ENCODE measurements at regions not wholly inside any gene's neighbourhood (a gene's known extent, or its start where the extent isn't known, plus 50 kb on each side); places are given as distances from the start of the nearest gene placed in this dataset.

DNA sequence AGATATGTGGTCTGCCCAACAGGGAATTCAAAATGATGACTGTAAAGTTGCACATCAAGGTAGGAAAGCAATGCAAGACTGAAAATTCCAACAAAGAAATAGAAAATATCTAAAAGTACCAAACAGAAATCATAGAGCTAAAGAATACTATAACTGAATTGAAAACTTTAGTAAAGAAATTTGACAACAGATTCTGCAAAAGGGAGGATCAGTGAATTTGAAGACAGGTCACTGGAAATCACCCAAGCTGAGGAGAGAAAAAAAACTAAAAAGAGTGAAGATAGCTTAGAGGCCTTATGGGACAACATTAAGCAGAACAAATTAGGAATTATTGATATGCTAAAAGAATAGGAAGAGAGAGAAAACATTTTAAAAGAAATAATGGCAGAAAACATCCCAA, 240.6 kb downstream of the SNX13 start:
- no peak for DNase-seq

DNA sequence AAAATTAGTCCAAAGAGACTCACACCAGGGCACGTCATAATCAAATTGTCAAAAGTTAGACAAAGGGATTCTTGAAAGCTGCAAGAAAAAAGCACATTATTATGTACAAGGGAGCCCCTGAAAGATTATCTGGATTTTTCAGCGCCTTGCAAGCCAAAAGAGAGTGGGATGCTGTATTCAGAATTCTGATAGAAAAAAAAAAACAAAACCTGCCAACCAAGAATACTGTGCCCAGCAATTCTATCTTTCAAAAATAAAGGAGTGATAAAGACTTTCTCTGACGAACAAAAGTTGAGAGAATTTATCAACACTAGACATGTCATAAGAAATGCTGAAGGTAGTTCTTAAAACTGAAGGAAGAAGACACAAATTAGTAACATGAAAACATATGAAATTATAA, 240.2 kb downstream of the SNX13 start:
- DNase-seq: no peak

DNA sequence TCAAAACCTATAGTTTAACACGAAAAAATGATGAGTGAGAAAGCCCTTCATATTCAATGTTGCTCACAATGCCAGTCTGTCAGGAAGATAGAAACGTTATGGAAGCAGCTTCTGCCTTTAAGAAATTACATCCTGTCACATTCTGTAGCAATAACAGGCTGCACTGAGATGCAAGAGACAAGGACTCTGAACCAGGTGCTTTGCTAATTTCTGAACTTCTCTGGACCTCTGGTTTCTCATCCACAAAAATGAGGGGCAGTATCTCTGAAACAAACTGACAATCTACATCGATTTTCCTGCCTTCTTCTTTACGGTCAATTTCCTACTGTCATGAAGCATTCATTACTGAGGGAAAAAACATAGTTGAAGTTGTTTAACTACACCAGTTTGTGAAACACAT, 234.0 kb downstream of the SNX13 start:
- DNase-seq: no peak

DNA sequence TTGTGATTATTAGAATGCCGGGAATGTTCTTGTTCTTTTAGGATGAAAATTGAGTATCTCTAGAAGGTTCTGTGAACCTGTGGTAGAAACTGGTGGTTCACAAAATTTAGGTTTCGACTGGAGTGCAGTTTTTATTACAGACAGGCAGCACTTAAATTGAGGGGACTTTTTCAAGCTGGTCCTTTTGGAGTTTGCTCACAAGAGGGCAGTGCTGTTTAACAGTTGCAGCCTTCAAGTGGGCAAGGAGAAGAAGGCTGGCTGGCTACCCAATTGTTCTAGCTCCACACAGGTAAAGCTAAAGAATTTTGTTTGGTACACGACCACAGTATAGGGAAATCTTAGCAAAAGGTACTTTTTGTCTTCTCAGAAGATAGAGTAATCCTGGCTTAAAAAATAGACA, 233.6 kb downstream of the SNX13 start:
- DNase-seq: peak; percentile 66

- DNase-seq: no peak
Observed at GRCh38 chr7:17709127-17709526, 231.2 kb downstream of the SNX13 start.

DNA sequence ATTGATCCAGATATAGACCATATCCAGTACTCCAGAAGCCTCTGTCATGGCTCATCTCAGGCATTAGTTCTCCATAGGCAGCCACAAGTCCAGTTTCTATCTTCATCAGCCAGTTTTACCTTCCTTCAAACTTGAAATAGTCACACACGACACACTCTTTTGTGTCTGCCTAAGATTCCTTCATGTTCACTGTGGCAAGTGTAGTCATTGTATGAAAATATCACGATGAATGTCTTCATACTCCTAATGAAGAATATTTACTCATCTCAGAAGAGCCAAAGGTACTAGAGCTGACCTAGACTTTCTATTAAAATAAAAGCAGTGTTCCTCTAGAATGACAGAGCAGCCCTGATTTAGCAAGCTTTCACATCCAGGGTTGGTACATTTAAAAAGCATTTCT, 230.7 kb downstream of the SNX13 start:
- no peak for DNase-seq

DNA sequence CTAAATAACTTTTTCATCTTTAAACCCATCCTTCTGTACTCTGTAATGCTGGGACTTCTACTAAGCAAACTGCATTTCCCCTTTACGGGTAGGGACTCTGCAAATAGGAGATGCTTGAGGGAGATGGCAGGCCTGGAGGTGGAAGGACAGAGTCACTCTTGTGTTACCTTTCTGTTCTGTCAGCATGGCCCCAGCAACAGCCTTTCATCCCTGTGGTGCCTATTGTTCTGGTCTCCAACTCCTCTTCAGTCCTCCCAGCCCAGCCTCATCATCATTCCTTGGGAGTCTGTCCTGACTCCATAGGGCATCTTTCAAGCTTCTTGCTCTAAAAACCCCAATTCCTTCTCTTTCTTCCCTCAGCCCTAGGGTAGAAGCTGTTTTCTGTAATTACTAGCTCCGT, 230.0 kb downstream of the SNX13 start:
- no peak for DNase-seq

DNA sequence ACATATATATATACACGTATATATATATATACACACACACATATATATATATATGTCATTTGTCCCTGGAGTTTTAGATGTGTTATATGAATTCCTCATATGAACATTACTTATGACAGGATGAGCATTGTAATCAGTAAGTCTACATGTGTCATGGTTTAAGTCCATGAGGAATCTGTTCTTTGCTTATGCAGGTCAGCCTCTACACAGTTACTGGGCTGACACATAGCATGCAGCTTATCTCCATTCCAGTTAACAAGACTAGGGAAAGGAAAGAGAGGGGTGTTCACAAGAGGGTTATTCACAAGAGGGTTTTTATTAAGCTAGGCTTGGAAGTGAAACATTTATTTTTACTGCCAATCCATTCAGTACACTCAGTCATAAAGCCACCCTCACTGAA, 226.7 kb downstream of the SNX13 start:
- DNase-seq: no peak

- no peak for DNase-seq
Observed at GRCh38 chr7:17716816-17717215, 223.5 kb downstream of the SNX13 start.

DNA sequence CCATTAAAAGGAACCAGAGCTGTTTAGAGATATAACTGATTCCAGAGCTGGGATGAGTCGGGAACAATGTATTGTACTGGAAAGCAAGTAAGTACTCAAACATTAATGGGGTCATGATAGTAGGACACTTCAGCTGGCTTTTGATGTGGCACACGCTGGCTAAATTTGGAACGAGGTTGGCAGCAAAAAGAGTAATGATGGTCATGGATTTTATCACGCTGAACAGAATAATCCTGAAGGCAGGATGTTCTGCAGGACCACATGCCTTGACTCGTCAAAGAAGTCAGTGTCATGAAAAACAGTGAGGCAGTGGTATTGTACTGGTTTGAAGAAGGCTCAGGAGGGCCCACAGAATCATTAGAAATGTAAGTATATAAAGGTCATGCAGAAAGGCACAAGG, 220.3 kb downstream of the SNX13 start:
- DNase-seq: no peak

GRCh38 chr7:17721736-17722285, 218.5 kb downstream of the SNX13 start:
- no peak for DNase-seq

DNA sequence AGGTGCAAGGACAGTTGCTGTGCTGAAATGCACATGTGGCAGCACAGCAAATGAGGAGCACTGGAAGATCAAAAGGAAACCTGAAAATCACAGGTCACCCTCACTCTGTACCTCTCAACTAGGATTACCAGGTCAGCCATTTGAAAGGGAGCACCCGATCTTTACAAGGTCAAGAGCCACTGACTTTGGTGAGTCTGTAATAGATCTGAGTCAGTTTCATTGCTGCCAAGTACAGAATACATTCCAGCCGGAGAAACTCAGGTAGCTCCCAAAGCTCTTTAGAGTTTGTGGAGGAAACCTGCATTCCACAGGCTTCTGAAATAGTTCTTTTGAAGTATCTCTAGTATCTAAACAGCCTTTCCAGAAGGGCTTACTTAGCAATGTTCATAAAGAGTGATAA, 217.5 kb downstream of the SNX13 start:
- DNase-seq: no peak

GRCh38 chr7:17725821-17726220, 214.5 kb downstream of the SNX13 start:
- DNase-seq: no peak

DNA sequence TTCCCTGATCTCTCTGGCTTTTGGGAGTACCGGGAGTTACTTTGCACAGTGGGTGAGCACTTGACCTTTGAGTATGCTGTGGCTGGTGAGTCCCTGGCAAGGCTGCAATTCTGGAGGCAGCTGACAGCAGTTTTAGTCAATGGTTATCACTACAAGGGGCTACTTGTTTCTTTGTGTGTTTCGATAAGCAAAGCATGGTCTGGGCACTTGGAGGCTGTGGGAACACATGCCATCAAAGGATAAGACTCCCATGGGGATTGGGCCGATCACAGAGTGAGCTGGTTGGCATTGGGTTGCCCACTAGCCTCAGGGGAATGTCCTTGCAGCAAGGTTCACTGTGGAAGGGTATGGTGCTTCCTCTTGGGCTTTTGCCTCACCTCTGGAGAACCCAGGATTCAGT, 208.2 kb downstream of the SNX13 start:
- DNase-seq: no peak
